GM19372 (cell line): ENCODE measurements at regions not wholly inside any gene's neighbourhood (a gene's known extent, or its start where the extent isn't known, plus 50 kb on each side); places are given as distances from the start of the nearest gene placed in this dataset.
"Not testable (repeated sequence)": the region's sequence is repeated elsewhere in the genome, so short reads cannot be mapped to it uniquely, and the experiment has no call there.

Source experiments
- ATAC-seq: cut with Tn5 transposase; IDR thresholded peaks from one replicate; pipeline ENCODE4 v1.9.1; 2021; ENCODE audit warnings: mild to moderate bottlenecking, low read depth, moderate library complexity; ENCODE audit not compliant: unreplicated experiment

DNA sequence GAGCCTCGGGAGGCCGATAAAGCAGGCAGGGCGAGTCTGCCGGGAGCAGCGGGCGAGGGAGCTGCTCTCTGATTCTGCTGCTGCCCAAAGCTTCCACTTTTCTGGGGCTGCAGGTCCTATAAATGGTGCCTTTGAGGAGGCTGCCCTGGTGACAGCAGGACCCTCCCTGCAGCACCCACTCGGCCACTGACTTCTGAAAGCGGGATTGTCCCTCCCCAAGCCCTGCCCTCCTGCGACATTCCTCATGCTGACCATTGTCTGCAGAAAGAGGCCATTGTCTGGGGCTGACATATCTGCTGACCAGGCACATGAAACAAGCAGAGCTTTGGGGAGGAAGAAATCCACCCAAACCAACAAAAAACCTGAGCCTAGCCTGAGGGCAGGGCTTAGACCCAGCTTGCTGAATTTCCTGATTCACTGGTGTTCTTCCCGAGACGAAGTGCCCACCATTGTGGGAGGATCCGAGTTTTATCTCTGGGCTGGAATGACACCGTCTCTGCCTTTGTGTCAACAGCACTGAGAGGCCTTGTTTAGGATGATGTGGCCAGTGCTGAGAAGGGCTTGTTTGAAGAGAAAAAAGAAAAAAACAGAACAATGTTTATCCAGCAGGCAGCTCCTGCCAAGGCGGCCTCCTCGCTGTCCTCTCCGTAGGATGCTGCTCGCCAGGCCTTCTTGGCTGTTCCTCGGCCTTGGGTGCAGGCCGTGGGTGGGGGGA is 129.7 kb downstream of the MYCN start:
- no peak for ATAC-seq

DNA sequence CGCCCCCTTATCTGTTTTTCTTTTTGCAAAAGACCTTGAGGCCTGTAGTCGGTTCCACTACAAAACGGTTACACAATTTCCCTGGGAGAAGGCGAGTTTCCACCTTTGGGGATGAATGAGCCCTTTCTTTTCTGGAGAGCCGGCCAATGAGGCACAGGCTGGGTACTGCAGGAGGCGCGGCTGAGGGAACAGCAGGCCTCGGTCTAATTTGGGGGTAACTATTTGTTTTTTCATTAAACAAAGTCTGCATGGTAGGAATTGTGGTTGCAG is 129.2 kb downstream of the MYCN start:
- no peak for ATAC-seq

GRCh38 chr2:16068552-16068940 is 128.2 kb downstream of the MYCN start:
- no peak for ATAC-seq

GRCh38 chr2:16067866-16068551 is 127.7 kb downstream of the MYCN start:
- ATAC-seq: no peak

- no peak for ATAC-seq
Measured at GRCh38 chr2:16067444-16067843, 127.1 kb downstream of the MYCN start.

- ATAC-seq: no peak
Measured at GRCh38 chr2:16067037-16067406, 126.7 kb downstream of the MYCN start.

- no peak for ATAC-seq
Measured at GRCh38 chr2:16066261-16067036, 126.1 kb downstream of the MYCN start.

DNA sequence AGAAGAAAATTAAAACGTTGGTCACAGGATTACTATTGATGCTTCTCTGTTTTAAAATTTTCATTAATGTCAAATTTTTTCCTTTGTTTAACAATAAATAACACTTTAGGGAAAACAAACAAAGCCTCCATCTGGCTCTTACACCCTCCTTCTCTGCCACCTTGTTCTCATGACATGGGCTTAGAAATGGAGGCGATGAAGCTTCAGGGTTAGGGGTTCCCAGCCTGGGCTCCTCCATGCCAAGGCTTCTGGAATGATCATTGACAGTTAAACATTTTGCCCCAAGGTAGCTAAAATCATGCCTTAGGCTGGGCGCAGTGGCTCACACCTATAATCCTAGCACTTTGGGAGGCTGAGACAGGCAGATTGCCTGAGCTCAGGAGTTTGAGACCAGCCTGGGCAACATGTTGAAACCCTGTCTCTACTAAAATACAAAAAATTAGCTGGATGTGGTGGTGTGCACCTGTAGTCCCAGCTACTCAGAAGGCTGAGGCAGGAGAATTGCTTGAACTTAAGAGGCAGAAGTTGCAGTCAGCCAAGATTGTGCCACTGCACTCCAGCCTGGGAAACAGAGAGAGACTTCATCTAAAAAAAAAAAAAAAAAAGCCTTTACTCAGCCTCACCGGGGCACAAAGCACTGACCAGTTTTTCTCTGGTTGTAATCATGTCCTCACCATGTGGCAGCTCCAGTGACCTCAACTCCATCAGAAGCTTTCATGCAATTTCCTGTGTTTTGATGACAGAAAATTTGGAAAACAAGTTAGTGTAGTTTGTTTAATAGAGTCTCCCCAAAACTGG is 125.1 kb downstream of the MYCN start:
- ATAC-seq: not testable (repeated sequence)

GRCh38 chr2:16064745-16065144 is 124.4 kb downstream of the MYCN start:
- no peak for ATAC-seq

DNA sequence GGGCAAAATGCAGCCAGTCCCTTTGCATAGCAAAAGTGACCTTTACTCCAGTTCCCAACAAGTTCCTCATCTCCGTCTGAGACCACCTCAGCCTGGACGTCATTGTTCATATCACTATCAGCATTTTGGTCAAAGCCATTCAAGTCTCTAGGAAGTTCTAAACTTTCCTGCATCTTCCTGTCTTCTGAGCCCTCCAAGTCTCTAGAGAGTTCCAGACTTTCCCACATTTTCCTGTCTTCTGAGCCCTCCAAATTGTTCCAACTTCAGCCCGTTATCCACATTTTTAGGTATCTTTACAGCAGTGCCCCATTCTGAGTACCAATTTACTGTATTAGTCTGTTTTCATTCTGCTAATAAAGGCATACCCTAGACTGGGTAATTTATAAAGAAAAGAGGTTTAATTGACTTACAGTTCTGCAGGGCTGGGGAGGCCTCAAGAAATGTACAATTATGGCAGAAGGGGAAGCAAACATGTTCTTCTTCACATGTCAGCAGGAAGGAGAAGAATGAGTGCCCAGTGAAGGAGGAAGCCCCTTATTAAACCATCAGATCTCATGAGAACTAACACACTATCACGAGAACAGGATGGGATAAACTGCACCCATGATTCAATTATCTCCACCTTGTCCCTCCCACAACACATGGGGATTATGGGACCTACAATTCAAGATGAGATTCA is 123.7 kb downstream of the MYCN start:
- ATAC-seq: no peak

- ATAC-seq: no peak
Measured at GRCh38 chr2:16063251-16063850, 123.0 kb downstream of the MYCN start.

DNA sequence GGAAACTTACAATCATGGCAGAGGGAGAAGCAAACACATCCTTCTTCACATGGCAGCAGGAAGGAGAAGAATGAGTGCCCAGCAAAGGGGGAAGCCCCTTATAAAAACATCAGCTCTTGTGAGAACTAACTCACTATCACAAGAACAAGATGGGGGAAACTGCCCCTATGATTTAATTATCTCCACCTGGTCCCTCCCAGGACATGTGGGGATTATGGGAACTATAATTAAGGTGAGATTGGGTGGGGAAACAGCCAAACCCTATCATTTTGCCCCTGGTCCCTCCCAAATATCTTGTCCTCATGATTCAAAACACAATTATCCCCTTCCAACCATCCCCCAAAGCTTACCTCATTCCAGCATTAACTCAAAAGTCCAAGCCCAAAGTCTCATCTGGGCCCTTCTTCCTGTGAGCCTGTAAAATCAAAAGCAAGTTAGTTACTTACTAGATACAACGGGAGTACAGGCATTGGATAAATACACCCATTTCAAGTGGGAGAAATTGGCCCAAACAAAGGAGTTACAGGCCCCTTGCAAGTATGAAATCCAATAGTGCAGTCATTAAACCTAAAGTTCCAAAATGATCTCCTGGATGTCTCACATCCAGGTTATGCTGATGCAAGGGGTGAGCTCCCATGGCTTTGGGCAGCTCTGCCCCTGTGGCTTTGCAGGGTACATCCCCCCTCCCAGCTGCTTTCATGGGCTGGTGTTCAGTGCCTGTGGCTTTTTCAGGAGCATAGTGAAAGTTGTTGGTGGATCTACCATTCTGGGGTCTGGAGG is 122.3 kb downstream of the MYCN start:
- ATAC-seq: no peak

- no peak for ATAC-seq
Measured at GRCh38 chr2:16061441-16062217, 121.3 kb downstream of the MYCN start.

DNA sequence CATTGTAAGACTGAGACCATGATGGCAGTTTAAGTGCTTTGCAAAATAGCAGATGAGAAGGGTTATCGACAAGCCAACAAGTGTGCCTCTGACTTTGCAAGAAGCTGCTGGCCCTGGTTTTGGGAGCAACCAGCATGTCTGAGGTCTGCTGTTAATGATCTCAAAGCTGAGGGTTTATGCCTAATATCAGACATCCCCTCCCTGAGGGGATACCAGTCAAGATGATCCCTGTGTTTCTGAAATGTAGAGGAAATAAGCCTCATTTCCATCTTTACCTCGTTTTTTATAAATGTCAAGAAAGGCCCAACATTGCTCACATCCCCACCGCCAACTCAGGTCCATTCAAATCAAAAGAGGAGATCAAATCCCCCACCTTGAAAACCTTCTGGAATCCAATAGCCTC is 120.6 kb downstream of the MYCN start:
- ATAC-seq: no peak

- no peak for ATAC-seq
Measured at GRCh38 chr2:16060125-16060935, 120.0 kb downstream of the MYCN start.

- ATAC-seq: no peak
Measured at GRCh38 chr2:16059393-16060016, 119.2 kb downstream of the MYCN start.

GRCh38 chr2:16058747-16059358 is 118.5 kb downstream of the MYCN start:
- ATAC-seq: no peak
